Neural progenitor cell (in vitro differentiated cells): ENCODE measurements at regions not wholly inside any gene's neighbourhood (a gene's known extent, or its start where the extent isn't known, plus 50 kb on each side); places are given as distances from the start of the nearest gene placed in this dataset.

ENCODE experiments used
- CTCF ChIP-seq: fragments of 200-600 bp; sonication (generic); IDR thresholded peaks from 2 replicates; pipeline ENCODE4 v1.5.1; 2017; ENCODE audit warnings: antibody characterized with exemption, mild to moderate bottlenecking
- EZH2phosphoT487 ChIP-seq: fragments of 200-600 bp; sonication (generic); IDR thresholded peaks from 2 replicates; pipeline ENCODE4 v1.6.1; 2017; ENCODE audit warnings: antibody characterized with exemption

GRCh38 chr5:3121813-3122212, 370.3 kb upstream of the IRX2 start:
- TF ChIP-seq EZH2phosphoT487 (peak; percentile 28), CTCF (no peak)
